GM12878 (cell line): ENCODE measurements at regions not wholly inside any gene's neighbourhood (a gene's known extent, or its start where the extent isn't known, plus 50 kb on each side); places are given as distances from the start of the nearest gene placed in this dataset.

ENCODE experiments used
- ATAC-seq: fragments of 200-7000 bp; cut with Tn5 transposase; 3 replicates; pipeline ENCODE4 v1.9.1; 2020; ENCODE audit warnings: mild to moderate bottlenecking, moderate library complexity
- BruUV-seq: library from RNA; stranded (reverse); fragments of 400-500 nt; replicated peaks from 2 replicates; lab custom pipeline; 2021; lab: Mats Ljungman, UMichigan
- CTCF ChIA-PET: fragments of 300-600 bp; sonication (Branson Sonifier 250); formaldehyde crosslinking; extraction: SDS; loops from one replicate; lab custom pipeline; 2021; ENCODE audit warnings: inconsistent platforms; lab: Yijun Ruan, JAX
- POLR2A ChIA-PET: fragments of 350-600 bp; formaldehyde crosslinking; extraction: SDS; loops from one replicate; lab custom pipeline; 2021; ENCODE audit warnings: inconsistent platforms; lab: Charles Lee
- RAD21 ChIA-PET: fragments of 300-600 bp; sonication (Branson Sonifier 250); formaldehyde crosslinking; loops from one replicate; lab custom pipeline; 2023; ENCODE audit warnings: antibody characterized with exemption; ENCODE audit not compliant: unreplicated experiment; lab: Charles Lee
- SMC1A ChIA-PET: fragments of 300-600 bp; sonication (Branson Sonifier 250); formaldehyde crosslinking; loops from one replicate; lab custom pipeline; 2023; ENCODE audit not compliant: unreplicated experiment, uncharacterized antibody; lab: Charles Lee
- DNase-seq: peaks from one replicate; pipeline ENCODE4 v3.0.0-alpha.2; 2011; ENCODE audit warnings: low read depth, low spot score
- FAIRE-seq: peaks from 3 replicates; lab custom pipeline; 2011; peaks lifted over from hg19 to GRCh38; lab: Jason Lieb, UNC
- H2AFZ ChIP-seq: 2 replicates; pipeline ENCODE4 v1.6.0; 2011; ENCODE audit warnings: low read depth, low read length, control low read depth; ENCODE audit not compliant: control insufficient read depth
- H3K27ac ChIP-seq: 2 replicates; pipeline ENCODE4 v1.5.1; 2011; ENCODE audit warnings: control low read depth; ENCODE audit not compliant: control insufficient read depth, insufficient read depth
- H3K27me3 ChIP-seq, 2 experiments: replicated peaks in 1 of 2; 2 replicates each; pipeline versions ENCODE4 v1.6.0 to v1.6.1; 2011; ENCODE audit warnings: low read length in 1 of 2; ENCODE audit not compliant: control insufficient read depth in 2 of 2, insufficient read depth in 2 of 2
- H3K36me3 ChIP-seq, 2 experiments: 2 replicates each; pipeline ENCODE4 v1.5.1; 2011; ENCODE audit warnings: low read length in 1 of 2; ENCODE audit not compliant: control insufficient read depth in 2 of 2, insufficient read depth in 2 of 2
- H3K4me1 ChIP-seq: 2 replicates; pipeline ENCODE4 v1.6.1; 2011; ENCODE audit warnings: mild to moderate bottlenecking, low read length, moderate library complexity, mixed read lengths; ENCODE audit not compliant: control insufficient read depth, insufficient read depth
- H3K4me2 ChIP-seq: 2 replicates; pipeline ENCODE4 v1.6.0; 2011; ENCODE audit warnings: control low read depth; ENCODE audit not compliant: control insufficient read depth, insufficient read depth
- H3K4me3 ChIP-seq: fragments of 200-600 bp; sonication (generic); 2 replicates; pipeline ENCODE4 v1.5.1; 2016
- H3K79me2 ChIP-seq: 2 replicates; pipeline ENCODE4 v1.6.0; 2011; ENCODE audit warnings: low read length; ENCODE audit not compliant: control insufficient read depth, insufficient read depth
- H3K9ac ChIP-seq: 2 replicates; pipeline ENCODE4 v1.8.0; 2011; ENCODE audit warnings: low read length, control low read depth, mixed read lengths; ENCODE audit not compliant: control insufficient read depth, insufficient read depth
- H3K9me3 ChIP-seq: replicated peaks from 3 replicates; pipeline ENCODE4 v1.5.1; 2011; ENCODE audit warnings: mild to moderate bottlenecking, low read length; ENCODE audit not compliant: control insufficient read depth, insufficient read depth
- H4K20me1 ChIP-seq: 2 replicates; pipeline ENCODE4 v1.6.0; 2011; ENCODE audit not compliant: control insufficient read depth, insufficient read depth
- DPF2 ChIP-seq: fragments of 450-650 bp; IDR thresholded peaks from 2 replicates; pipeline ENCODE4 v1.6.1; 2017; ENCODE audit warnings: mild to moderate bottlenecking
- MTA2 ChIP-seq: fragments of 450-650 bp; IDR thresholded peaks from 2 replicates; pipeline ENCODE4 v1.6.1; 2016; ENCODE audit warnings: low read depth, mild to moderate bottlenecking, moderate library complexity
- MYB ChIP-seq: fragments of 150-350 bp; IDR thresholded peaks from 2 replicates; pipeline ENCODE4 v1.6.1; 2014; ENCODE audit warnings: mild to moderate bottlenecking, low read depth, low read length, borderline replicate concordance
- NFXL1 ChIP-seq: fragments of 450-650 bp; IDR thresholded peaks from 2 replicates; pipeline ENCODE4 v1.6.1; 2017; ENCODE audit warnings: antibody characterized with exemption, mild to moderate bottlenecking, borderline replicate concordance
- POLR2AphosphoS5 ChIP-seq: IDR thresholded peaks from 2 replicates; pipeline ENCODE4 v1.6.1; 2011; ENCODE audit warnings: mild to moderate bottlenecking, low read length, inconsistent platforms
- RFX5 ChIP-seq: IDR thresholded peaks from 2 replicates; pipeline ENCODE4 v1.6.1; 2011; ENCODE audit warnings: low read depth, low read length, improper control_type of control experiment
- SMARCA5 ChIP-seq: fragments of 450-650 bp; IDR thresholded peaks from 2 replicates; pipeline ENCODE4 v1.6.1; 2017; ENCODE audit warnings: mild to moderate bottlenecking
- SREBF1 ChIP-seq: IDR thresholded peaks from 2 replicates; pipeline ENCODE4 v1.6.1; 2012; ENCODE audit warnings: mild to moderate bottlenecking, low read length
- SRF ChIP-seq, 2 experiments: IDR thresholded peaks; 2 replicates each; pipeline ENCODE4 v1.6.1; 2011; ENCODE audit warnings: low read depth in 2 of 2, low read length in 2 of 2, mild to moderate bottlenecking in 1 of 2, moderate library complexity in 1 of 2
- SUPT20H ChIP-seq: IDR thresholded peaks from 2 replicates; pipeline ENCODE4 v1.6.1; 2011; ENCODE audit warnings: low read depth, mild to moderate bottlenecking, low read length, moderate library complexity, borderline replicate concordance; ENCODE audit not compliant: control insufficient read depth
- YBX1 ChIP-seq: fragments of 450-650 bp; IDR thresholded peaks from 2 replicates; pipeline ENCODE4 v1.6.1; 2016; ENCODE audit warnings: antibody characterized with exemption
- YY1 ChIP-seq: IDR thresholded peaks from 2 replicates; pipeline ENCODE4 v1.6.1; 2011; ENCODE audit warnings: low read depth, mild to moderate bottlenecking, low read length
- ZSCAN29 ChIP-seq: fragments of 450-650 bp; IDR thresholded peaks from 2 replicates; pipeline ENCODE4 v1.6.1; 2017; ENCODE audit warnings: mild to moderate bottlenecking, moderate library complexity
- WGBS: methylation state at CpG from one replicate; pipeline ENCODE4 v1.1.6; 2016; ENCODE audit warnings: low lambda C conversion rate; ENCODE audit not compliant: insufficient replicate concordance, insufficient coverage; ENCODE audit errors: missing lambda C conversion rate; 5-methylcytosine and 5-hydroxymethylcytosine counted together
- in situ Hi-C: fragments of 300-500 bp; cut with MboI; formaldehyde crosslinking; loops from 9 replicates; pipeline ENCODE4 v1.14.3; 2018; ENCODE audit warnings: mixed read lengths
- intact Hi-C: fragments of 100-400 bp; cut with micrococcal nuclease; formaldehyde crosslinking; loops from one replicate; pipeline ENCODE4 v1.14.2; 2022; ENCODE audit not compliant: unreplicated experiment
- TF ChIP-seq, protein P1 (sequence below): fragments of 450-650 bp; IDR thresholded peaks from 2 replicates; pipeline ENCODE4 v1.6.1; 2017; ENCODE audit warnings: mild to moderate bottlenecking, moderate library complexity
- TF ChIP-seq, protein P2 (sequence below): fragments of 450-650 bp; IDR thresholded peaks from 2 replicates; pipeline ENCODE4 v1.6.1; 2018; ENCODE audit warnings: borderline replicate concordance, mild to moderate bottlenecking; ENCODE audit not compliant: partially characterized antibody
- TF ChIP-seq, protein P3 (sequence below): fragments of 450-650 bp; formaldehyde crosslinking; IDR thresholded peaks from 2 replicates; pipeline ENCODE4 v1.4.0; 2022; ENCODE audit warnings: mild to moderate bottlenecking, moderate library complexity

DNA sequence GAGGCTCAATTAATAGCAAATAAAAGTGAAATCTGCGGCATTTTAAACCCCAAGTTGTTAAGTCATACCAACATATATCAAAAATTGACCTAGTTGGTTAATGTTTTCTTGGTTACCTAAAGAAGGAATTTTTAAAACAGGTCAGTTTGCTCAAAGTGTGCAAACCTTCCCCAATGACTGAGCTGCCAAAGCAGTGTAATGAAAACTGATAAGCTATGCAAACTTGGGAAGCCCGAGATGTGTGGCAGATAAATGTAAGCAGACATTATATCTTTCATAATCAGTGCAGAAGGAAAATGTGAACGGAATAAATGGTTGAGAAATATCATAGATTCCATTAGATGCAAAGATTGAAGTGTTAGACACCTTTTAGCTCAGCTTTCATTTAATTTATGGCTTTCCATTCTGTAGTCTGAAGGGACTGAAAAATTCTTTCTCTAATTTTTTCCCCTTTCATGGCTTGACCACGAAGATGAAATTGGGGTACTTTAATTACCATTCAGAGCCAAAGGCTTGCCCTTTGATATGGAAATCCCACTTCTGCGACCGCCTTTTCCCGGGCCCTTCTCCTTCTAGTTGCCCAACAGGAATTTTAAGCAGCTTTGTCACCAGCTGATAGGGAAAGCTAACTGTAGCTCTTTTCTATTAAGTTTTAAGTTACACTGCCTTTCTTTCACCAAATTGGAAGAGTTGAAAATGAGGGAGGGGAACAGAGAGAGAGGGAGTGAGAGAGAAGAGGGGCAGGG lies 306.6 kb upstream of the SOX5 start:
- BruUV-seq = no TSS peak
- Histone ChIP-seq H3K4me1 (no peaks in the 10 kb centered on the region), H4K20me1 (no peaks in the 10 kb centered on the region), H3K36me3 (no peaks in the 10 kb centered on the region), H3K27ac (no peak overlapping the region), H3K9me3 (no peaks in the 10 kb centered on the region), H3K4me3 (no peak overlapping the region), H2AFZ (no peak overlapping the region), H3K27me3 (no peaks in the 10 kb centered on the region), H3K4me2 (no peak overlapping the region), H3K9ac (no peak overlapping the region), H3K79me2 (no peaks in the 10 kb centered on the region)
- in situ Hi-C loops (no loop called here), intact Hi-C loops (no loop called here)
- FAIRE-seq (no peak), DNase-seq (no peak), ATAC-seq (no peak)
- TF ChIP-seq SMARCA5 (no peak), YBX1 (no peak), RFX5 (no peak), SUPT20H (no peak), MTA2 (no peak), SREBF1 (no peak), DPF2 (no peak), ZSCAN29 (no peak), SRF (IDR thresholded peaks at IDR 0.05; ENCODE audit: low read depth in 2 of 2, low read length in 2 of 2) (no peak), MYB (no peak), YY1 (no peak), NFXL1 (no peak), POLR2AphosphoS5 (no peak)
- TF ChIP-seq, protein P1, sequence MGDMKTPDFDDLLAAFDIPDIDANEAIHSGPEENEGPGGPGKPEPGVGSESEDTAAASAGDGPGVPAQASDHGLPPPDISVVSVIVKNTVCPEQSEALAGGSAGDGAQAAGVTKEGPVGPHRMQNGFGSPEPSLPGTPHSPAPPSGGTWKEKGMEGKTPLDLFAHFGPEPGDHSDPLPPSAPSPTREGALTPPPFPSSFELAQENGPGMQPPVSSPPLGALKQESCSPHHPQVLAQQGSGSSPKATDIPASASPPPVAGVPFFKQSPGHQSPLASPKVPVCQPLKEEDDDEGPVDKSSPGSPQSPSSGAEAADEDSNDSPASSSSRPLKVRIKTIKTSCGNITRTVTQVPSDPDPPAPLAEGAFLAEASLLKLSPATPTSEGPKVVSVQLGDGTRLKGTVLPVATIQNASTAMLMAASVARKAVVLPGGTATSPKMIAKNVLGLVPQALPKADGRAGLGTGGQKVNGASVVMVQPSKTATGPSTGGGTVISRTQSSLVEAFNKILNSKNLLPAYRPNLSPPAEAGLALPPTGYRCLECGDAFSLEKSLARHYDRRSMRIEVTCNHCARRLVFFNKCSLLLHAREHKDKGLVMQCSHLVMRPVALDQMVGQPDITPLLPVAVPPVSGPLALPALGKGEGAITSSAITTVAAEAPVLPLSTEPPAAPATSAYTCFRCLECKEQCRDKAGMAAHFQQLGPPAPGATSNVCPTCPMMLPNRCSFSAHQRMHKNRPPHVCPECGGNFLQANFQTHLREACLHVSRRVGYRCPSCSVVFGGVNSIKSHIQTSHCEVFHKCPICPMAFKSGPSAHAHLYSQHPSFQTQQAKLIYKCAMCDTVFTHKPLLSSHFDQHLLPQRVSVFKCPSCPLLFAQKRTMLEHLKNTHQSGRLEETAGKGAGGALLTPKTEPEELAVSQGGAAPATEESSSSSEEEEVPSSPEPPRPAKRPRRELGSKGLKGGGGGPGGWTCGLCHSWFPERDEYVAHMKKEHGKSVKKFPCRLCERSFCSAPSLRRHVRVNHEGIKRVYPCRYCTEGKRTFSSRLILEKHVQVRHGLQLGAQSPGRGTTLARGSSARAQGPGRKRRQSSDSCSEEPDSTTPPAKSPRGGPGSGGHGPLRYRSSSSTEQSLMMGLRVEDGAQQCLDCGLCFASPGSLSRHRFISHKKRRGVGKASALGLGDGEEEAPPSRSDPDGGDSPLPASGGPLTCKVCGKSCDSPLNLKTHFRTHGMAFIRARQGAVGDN = no peak
- TF ChIP-seq, protein P2, sequence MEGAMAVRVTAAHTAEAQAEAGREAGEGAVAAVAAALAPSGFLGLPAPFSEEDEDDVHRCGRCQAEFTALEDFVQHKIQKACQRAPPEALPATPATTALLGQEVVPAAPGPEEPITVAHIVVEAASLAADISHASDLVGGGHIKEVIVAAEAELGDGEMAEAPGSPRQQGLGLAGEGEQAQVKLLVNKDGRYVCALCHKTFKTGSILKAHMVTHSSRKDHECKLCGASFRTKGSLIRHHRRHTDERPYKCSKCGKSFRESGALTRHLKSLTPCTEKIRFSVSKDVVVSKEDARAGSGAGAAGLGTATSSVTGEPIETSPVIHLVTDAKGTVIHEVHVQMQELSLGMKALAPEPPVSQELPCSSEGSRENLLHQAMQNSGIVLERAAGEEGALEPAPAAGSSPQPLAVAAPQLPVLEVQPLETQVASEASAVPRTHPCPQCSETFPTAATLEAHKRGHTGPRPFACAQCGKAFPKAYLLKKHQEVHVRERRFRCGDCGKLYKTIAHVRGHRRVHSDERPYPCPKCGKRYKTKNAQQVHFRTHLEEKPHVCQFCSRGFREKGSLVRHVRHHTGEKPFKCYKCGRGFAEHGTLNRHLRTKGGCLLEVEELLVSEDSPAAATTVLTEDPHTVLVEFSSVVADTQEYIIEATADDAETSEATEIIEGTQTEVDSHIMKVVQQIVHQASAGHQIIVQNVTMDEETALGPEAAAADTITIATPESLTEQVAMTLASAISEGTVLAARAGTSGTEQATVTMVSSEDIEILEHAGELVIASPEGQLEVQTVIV = no peak
- TF ChIP-seq, protein P3, sequence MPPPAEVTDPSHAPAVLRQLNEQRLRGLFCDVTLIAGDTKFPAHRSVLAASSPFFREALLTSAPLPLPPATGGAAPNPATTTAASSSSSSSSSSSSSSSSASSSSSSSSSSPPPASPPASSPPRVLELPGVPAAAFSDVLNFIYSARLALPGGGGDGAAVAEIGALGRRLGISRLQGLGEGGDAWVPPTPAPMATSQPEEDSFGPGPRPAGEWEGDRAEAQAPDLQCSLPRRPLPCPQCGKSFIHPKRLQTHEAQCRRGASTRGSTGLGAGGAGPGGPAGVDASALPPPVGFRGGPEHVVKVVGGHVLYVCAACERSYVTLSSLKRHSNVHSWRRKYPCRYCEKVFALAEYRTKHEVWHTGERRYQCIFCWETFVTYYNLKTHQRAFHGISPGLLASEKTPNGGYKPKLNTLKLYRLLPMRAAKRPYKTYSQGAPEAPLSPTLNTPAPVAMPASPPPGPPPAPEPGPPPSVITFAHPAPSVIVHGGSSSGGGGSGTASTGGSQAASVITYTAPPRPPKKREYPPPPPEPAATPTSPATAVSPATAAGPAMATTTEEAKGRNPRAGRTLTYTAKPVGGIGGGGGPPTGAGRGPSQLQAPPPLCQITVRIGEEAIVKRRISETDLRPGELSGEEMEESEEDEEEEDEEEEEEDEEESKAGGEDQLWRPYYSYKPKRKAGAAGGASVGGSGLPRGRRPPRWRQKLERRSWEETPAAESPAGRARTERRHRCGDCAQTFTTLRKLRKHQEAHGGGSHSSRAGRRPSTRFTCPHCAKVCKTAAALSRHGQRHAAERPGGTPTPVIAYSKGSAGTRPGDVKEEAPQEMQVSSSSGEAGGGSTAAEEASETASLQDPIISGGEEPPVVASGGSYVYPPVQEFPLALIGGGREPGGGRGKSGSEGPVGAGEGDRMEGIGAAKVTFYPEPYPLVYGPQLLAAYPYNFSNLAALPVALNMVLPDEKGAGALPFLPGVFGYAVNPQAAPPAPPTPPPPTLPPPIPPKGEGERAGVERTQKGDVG (CRISPR knock-in tag) = no peak
- ChIA-PET CTCF (no interaction called here), POLR2A (no interaction called here), RAD21 (no interaction called here), SMC1A (interaction anchor here (0.6 kb wide), 1 partner anchor 19 kb away, joined by 3 read pairs; no protein-coding TSS in a partner anchor)
- WGBS = 42% methylated on average over 7 of the region's 7 CpGs
